ENCODE measurements at regions not wholly inside any gene's neighbourhood (a gene's known extent, or its start where the extent isn't known, plus 50 kb on each side); places are given as distances from the start of the nearest gene placed in this dataset.

GRCh38 chr5:123671711-123672456 is 159.9 kb downstream of the CSNK1G3 start:
- no peak for DNase-seq

- DNase-seq = peak; percentile 58 to 69 (median 66)
These were observed 159.1 kb downstream of the CSNK1G3 start for GRCh38 chr5:123671042-123671441.

All from suppressor macrophage (primary cell).